Motor neuron (in vitro differentiated cells): ENCODE measurements at regions not wholly inside any gene's neighbourhood (a gene's known extent, or its start where the extent isn't known, plus 50 kb on each side); places are given as distances from the start of the nearest gene placed in this dataset.

ENCODE experiments used
- ATAC-seq, 8 experiments: fragments of 200-7000 bp; cut with Tn5 transposase; replicated peaks in 6 of 8; 2 replicates each; pipeline ENCODE4 v1.8.0; 2021; ENCODE audit warnings: mild to moderate bottlenecking in 8 of 8, moderate library complexity in 8 of 8
- H3K27ac ChIP-seq, 2 donors: fragments of 250-450 bp; sonication (Bioruptor Pico); 2 replicates each; pipeline ENCODE4 v1.9.0; 2021; ENCODE audit warnings: antibody characterized with exemption in 2 of 2, mild to moderate bottlenecking in 2 of 2, moderate library complexity in 1 of 2
- H3K4me1 ChIP-seq, 2 donors: fragments of 250-450 bp; sonication (Bioruptor Pico); replicated peaks in 1 of 2; 2 replicates each; pipeline ENCODE4 v1.6.1; 2021; ENCODE audit warnings: antibody characterized with exemption in 2 of 2, mild to moderate bottlenecking in 2 of 2, moderate library complexity in 1 of 2
- H3K4me3 ChIP-seq, 5 donors: fragments of 250-450 bp; sonication (Bioruptor Pico); 2 replicates each; pipeline ENCODE4 v1.9.0; 2021; ENCODE audit warnings: antibody characterized with exemption in 5 of 5, mild to moderate bottlenecking in 5 of 5, moderate library complexity in 4 of 5
- WGBS, 10 experiments: fragments of 450-650 bp; shearing (Covaris generic); methylation state at CpG; one replicate each; pipeline ENCODE4 v1.0.0; 2022; 5-methylcytosine and 5-hydroxymethylcytosine counted together
- in situ Hi-C, 9 experiments: fragments of 400-800 bp; cut with MboI; loops; one replicate each; pipeline ENCODE4 v1.15.0; 2021; ENCODE audit warnings: low sequenced_read_pairs in 9 of 9, low pct_unique_long_range_greater_than_20kb in 2 of 9; ENCODE audit not compliant: unreplicated experiment in 9 of 9

DNA sequence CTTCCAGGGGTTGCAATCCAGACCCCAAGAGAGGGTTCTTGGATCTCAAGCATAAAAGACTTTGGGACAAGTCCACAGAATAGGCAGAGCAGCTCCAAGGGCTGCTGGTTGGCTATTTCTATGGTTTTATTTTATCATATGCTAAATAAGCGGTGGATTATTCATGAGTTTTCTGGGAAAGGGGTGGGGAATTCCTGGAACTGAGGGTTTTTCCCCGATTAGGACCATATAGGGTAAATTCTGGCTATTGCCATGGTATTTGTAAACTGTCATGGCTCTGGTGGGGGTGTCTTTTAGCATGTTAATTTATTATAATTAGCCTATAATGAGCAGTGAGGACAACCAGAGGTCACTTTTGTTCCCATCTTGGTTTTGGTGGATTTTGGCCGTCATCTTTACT is 270.9 kb upstream of the PLXNA2 start:
- ATAC-seq, result peak in 3 of 8 experiments; percentile 40 to 50 (median 46)
- no peak overlapping the region for H3K4me3 ChIP-seq
- WGBS, 10 experiments, result 25 to 96% (median 78%) methylated on average over 1 to 3 of the region's 3 CpGs; no CpG with 5 or more reads in 2 of the 10 experiments
- H3K27ac ChIP-seq, result no peak overlapping the region
- in situ Hi-C loops, result no loop called here
- peaks cover 16 to 19% of the 10 kb centered on the region in 2 donors for H3K4me1 ChIP-seq

DNA sequence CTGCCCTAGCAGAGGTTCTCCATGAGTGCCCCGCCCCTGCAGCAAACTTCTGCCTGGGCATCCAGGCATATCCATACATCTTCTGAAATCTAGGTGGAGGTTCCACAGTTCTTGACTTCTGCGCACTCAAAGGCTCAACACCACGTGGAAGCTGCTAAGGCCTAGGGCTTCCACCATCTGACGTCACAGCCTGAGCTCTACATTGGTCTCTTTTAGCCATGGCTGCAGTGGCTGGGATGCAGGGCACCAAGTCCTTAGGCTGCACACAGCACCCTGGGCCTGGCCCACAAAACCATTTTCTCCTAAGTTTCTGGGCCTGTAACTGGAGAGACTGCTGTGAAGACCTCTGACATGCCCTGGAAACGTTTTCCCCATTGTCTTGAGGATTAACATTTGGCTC is 272.6 kb upstream of the PLXNA2 start:
- WGBS, 10 experiments, result 0 to 94% (median 66%) methylated on average over 1 to 3 of the region's 5 CpGs; no CpG with 5 or more reads in 5 of the 10 experiments
- peaks cover 0 to 7% of the 10 kb centered on the region in 2 donors for H3K4me1 ChIP-seq
- ATAC-seq, result no peak
- H3K27ac ChIP-seq, result no peak overlapping the region
- in situ Hi-C loops, result no loop called here
- H3K4me3 ChIP-seq, result no peak overlapping the region

DNA sequence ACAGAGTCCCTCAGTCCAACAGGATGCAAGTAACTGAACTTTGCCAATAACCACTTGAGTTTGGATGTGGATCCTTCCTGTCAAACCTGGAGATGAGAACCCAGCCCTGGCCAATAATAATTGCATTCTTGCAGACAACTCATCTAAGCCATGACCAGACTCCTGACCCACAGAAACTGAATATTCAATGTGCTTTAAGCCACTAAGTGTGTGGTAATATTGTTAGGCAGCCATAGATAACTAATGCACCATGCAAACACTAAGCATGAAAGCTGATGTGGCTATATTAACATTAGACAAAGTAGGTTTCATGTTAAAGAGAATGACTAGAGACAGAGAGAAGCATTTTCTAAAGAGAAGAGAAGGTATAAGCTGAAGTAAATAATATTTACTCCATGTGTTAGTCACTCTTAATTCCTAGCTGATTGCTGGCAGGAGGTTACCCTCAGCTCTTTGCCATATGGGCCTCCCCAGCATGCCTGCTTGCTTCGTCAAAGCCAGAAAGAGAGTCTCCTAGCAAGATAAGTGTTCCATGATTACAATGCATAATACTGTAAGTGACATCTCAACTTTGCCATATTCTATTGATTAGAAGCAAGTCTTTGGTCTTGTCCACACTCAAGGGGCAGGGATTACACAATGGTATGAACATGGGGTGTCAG is 276.4 kb upstream of the PLXNA2 start:
- in situ Hi-C loops, result no loop called here
- H3K4me3 ChIP-seq, result no peak overlapping the region
- peaks cover 11 to 20% of the 10 kb centered on the region in 2 donors for H3K4me1 ChIP-seq
- no peak overlapping the region for H3K27ac ChIP-seq
- WGBS, 10 experiments, result 0 to 100% (median 45%) methylated on average over 1 of the region's 1 CpG; no CpG with 5 or more reads in 4 of the 10 experiments
- peak in 4 of 8 experiments; percentile 26 to 91 (median 76) for ATAC-seq

DNA sequence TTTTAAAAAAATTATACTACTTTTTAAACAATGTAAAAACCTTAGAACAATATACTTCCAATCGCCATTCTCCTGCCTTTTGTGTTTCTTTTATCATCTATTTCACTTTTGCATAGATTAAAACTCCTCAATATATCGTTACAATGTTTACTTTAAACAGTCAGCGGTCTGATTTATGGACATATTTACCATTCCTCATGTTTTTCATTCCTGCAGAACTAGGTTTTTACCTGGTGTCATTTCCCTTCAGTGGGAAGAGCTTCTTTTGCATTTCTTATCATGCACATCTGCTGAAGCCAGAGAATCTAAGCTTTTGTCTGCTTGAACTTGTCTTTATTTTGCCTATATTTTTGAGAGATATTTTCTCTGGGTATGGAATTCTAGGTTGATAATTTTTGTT is 277.4 kb upstream of the PLXNA2 start:
- Histone ChIP-seq H3K4me1 (peaks cover 20 to 30% of the 10 kb centered on the region in 2 donors), H3K27ac (no peak overlapping the region), H3K4me3 (no peak overlapping the region)
- 27 to 81% (median 42%) methylated on average over 1 to 3 of the region's 3 CpGs for WGBS, 10 experiments
- in situ Hi-C loops, result no loop called here
- ATAC-seq, result no peak

DNA sequence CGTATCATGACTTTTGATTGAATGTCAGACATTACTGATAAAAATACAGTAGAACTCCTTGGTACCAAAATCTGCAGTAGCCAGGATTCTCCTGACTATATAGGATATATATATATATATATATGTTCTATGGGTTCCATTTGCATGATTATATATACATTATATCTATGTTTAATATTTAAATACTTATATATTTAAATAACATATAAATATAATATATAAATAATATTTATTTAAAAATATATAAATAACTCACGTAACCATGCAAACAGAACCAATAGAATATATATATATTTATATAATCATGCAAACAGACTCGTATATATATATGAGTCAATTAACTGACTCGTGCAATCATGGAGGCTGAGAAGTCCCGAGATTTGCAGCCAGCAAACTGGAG is 278.8 kb upstream of the PLXNA2 start:
- Histone ChIP-seq H3K27ac (no peak overlapping the region), H3K4me3 (no peak overlapping the region), H3K4me1 (peaks cover 30 to 39% of the 10 kb centered on the region in 2 donors)
- in situ Hi-C loops, result no loop called here
- no peak for ATAC-seq
- WGBS, 10 experiments, result 43 to 100% (median 91%) methylated on average over 2 to 5 of the region's 5 CpGs

DNA sequence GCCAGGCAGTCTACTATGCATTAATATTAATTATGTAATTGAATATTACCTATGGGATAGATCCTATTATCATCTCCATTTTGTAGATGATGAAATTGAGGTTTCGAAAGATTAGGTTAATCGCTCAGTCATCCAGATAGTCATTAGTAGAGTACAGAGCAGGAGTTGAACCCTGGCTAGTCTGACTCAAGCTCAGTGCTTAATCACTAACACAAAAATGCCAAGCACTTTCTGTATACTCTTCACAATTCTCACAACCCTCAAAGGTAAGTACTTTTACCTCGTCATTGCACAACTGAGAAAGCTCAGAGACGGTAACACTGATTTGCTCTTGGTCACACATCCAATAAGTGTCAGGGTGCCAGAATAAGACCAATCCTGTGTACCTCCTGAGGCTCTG is 280.2 kb upstream of the PLXNA2 start:
- in situ Hi-C loops, result no loop called here
- peak in 1 of 8 experiments; percentile 5 for ATAC-seq
- Histone ChIP-seq H3K27ac (peak overlapping the region; percentile 12 to 72), H3K4me1 (peaks cover 42 to 53% of the 10 kb centered on the region in 2 donors), H3K4me3 (no peak overlapping the region)
- WGBS, 10 experiments, result 60 to 100% (median 95%) methylated on average over 1 to 4 of the region's 4 CpGs

DNA sequence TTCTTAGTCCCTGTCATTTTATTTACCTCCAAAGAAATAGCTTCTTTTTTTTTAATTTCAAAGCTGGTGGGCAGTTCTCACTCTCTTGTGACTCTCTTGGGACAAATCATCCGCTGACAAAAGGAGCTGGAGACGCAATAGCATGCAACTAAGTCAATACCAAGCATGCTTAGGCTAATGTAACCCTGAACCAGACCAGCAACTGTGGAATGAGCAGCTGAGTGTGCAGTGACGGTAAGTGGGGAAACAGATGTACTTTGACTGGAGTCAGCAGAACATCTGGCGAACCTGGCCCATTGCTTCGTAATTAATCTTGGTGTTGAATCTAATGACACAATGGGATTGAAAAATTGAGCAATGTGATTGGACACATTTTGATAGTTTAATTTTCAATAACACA is 280.7 kb upstream of the PLXNA2 start:
- 0 to 100% (median 63%) methylated on average over 1 to 5 of the region's 5 CpGs for WGBS, 10 experiments
- ATAC-seq, result peak in 5 of 8 experiments; percentile 38 to 68 (median 54)
- Histone ChIP-seq H3K27ac (peak overlapping the region; percentile 12 to 72), H3K4me3 (no peak overlapping the region), H3K4me1 (peaks cover 48 to 58% of the 10 kb centered on the region in 2 donors)
- in situ Hi-C loops, result no loop called here

DNA sequence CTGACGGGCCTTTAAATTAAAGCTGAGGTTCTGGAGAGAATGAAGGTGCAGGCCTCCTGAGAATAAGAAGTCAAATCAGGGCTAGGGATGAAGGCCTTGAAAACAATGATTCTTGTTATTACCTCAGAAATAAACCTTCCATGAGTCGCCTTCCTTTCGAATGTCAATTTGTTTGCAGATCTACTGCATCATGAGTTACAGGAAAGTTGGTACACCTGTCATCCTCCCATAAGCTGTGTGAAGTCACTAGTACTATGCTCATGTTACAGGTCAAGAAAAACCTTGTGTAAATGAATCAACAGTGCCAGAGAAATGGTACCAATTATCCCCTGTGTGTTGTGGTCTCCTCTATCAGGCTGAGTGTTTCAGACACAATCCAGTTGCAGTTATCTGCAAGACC is 281.2 kb upstream of the PLXNA2 start:
- in situ Hi-C loops, result no loop called here
- WGBS, 10 experiments, result 0 to 100% (median 55%) methylated on average over 1 to 3 of the region's 3 CpGs
- no peak overlapping the region for H3K4me3 ChIP-seq
- peak overlapping the region in 1 of 2 donors; percentile 72 for H3K27ac ChIP-seq
- no peak for ATAC-seq
- H3K4me1 ChIP-seq, result peaks cover 52 to 60% of the 10 kb centered on the region in 2 donors

DNA sequence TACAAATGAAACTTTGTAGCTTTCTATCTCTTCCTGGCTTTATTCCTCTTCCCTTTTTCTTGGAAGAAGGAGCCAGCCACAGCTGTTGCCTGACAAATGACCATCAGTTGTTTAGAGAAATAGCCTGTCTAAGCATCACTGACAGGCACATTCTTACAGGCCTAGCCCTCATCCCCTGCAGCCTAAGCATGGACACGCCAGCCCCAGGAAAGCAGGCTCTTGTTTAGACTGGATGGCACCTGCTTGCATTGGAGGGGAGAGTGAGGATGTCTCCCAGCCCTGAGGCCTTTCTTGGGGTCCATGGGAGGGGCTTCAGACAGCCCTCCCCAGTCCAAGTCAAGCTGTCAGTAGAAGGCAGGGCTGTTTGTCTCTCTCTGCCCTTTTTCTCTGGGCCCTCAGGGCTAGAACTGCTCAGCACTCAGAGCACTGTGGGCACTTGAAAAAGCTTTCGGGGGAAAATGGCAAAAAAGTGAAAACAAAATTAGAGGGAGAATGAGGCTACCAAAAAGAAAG is 282.5 kb upstream of the PLXNA2 start:
- in situ Hi-C loops, result no loop called here
- Histone ChIP-seq H3K27ac (peak overlapping the region in 1 of 2 donors; percentile 50), H3K4me3 (no peak overlapping the region), H3K4me1 (peaks cover 59 to 62% of the 10 kb centered on the region in 2 donors)
- WGBS, 10 experiments, result 8 to 80% (median 60%) methylated on average over 1 to 2 of the region's 2 CpGs; no CpG with 5 or more reads in 3 of the 10 experiments
- ATAC-seq, result peak in 5 of 8 experiments; percentile 79 to 93 (median 81)

DNA sequence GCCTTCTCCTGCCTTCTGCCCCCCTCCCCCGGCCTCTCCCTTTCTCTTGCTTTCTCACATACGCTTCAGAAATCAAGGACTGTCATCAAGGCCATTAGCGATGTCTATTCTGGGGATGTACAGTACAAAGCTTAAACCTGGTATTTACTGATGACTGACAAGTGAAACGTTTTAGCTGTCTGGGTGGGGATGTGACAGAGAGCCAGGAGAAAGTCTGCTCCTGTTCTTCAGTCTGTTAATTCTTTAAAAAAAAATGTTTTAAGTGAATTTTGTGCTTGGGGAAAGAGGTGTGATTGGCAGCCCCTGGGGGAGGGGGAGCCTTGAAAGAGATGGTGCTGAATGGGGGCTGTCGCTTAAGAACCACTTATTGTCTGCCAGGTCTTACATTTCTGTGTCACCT is 283.0 kb upstream of the PLXNA2 start:
- Histone ChIP-seq H3K4me1 (peaks cover 59 to 60% of the 10 kb centered on the region in 2 donors), H3K27ac (peak overlapping the region in 1 of 2 donors; percentile 50), H3K4me3 (no peak overlapping the region)
- ATAC-seq, result peak in 5 of 8 experiments; percentile 26 to 60 (median 52)
- WGBS, 10 experiments, result 40 to 77% (median 58%) methylated on average over 2 to 5 of the region's 5 CpGs; no CpG with 5 or more reads in 2 of the 10 experiments
- in situ Hi-C loops, result no loop called here

DNA sequence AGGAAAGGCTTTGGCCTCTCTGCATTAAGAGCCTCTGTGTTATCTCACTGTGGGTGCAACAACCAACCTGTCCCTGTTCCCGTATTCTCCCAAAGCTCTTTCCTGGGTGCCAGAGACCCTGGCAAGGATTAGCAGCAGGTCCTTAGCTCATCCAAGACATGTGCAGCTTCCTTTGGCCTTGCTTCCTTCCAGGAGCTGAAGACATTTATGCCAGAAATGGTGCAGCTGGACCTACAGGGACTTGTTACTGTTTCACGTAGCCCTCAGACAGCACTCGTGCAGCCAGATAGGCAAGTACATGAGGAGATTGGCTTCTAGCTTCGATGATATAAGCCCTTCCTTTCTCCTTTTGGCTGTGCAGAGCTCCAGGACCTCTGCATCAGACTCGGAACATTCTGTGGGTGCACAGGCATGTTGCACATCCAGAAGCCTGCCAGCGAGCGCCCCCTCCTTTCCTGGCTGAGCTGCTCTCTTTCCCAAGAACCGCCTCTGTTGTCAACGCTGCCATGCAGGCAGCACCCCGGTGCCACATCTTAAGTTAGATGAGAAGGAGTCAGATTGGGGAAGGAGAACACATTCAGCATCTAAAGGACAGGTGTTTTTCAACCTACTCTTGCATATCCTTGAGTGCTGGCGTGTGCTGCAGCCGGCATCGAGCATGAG is 284.5 kb upstream of the PLXNA2 start:
- in situ Hi-C loops, result no loop called here
- ATAC-seq, result no peak
- 12 to 87% (median 40%) methylated on average over 1 to 10 of the region's 13 CpGs; no CpG with 5 or more reads in 1 of the 10 experiments for WGBS, 10 experiments
- H3K27ac ChIP-seq, result peak overlapping the region in 1 of 2 donors; percentile 11
- H3K4me1 ChIP-seq, result peaks cover 70 to 71% of the 10 kb centered on the region in 2 donors
- H3K4me3 ChIP-seq, result no peak overlapping the region

DNA sequence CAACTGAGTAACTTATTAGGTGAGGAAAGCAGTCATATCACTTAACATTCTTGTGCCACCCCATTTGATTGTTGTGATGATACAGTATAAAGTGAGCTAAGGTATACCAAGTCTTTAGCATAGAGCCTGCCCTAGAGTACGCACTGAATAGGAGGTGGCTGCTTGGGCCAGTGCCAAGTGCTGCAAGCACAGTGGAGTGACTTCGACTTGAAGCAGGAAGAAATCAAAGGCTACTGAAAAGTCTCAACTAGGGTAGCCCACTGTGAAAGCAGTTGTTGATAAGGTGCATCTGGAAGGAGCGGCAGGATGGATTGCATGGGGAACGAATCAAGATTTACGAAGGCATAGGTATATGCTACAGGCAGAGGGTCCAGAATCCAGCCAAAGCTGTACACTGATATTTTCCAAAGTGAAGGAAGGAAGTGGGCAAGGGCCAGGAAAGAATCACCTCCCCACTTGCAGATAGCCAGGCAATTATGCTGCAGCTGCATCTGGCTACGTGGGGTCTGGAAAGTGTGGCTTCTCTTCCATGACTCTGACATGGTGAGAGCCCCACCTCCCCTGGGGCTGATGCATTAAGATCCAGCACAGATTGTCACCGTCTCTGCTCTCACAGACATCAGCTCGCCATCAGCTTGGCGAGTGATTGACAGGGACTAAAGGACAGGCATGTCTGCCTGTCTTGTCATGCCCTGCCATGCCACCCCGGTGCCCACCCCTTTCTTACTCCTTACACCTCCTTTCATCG is 287.0 kb upstream of the PLXNA2 start:
- Histone ChIP-seq H3K27ac (no peak overlapping the region), H3K4me3 (no peak overlapping the region), H3K4me1 (peaks cover 68 to 71% of the 10 kb centered on the region in 2 donors)
- in situ Hi-C loops, result no loop called here
- peak in 1 of 8 experiments; percentile 37 for ATAC-seq
- WGBS, 10 experiments, result 64 to 88% (median 75%) methylated on average over 3 to 10 of the region's 11 CpGs; no CpG with 5 or more reads in 3 of the 10 experiments
